ENCODE measurements at regions not wholly inside any gene's neighbourhood (a gene's known extent, or its start where the extent isn't known, plus 50 kb on each side); places are given as distances from the start of the nearest gene placed in this dataset.

- TF ChIP-seq, protein P1, sequence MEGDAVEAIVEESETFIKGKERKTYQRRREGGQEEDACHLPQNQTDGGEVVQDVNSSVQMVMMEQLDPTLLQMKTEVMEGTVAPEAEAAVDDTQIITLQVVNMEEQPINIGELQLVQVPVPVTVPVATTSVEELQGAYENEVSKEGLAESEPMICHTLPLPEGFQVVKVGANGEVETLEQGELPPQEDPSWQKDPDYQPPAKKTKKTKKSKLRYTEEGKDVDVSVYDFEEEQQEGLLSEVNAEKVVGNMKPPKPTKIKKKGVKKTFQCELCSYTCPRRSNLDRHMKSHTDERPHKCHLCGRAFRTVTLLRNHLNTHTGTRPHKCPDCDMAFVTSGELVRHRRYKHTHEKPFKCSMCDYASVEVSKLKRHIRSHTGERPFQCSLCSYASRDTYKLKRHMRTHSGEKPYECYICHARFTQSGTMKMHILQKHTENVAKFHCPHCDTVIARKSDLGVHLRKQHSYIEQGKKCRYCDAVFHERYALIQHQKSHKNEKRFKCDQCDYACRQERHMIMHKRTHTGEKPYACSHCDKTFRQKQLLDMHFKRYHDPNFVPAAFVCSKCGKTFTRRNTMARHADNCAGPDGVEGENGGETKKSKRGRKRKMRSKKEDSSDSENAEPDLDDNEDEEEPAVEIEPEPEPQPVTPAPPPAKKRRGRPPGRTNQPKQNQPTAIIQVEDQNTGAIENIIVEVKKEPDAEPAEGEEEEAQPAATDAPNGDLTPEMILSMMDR (IDR thresholded peaks at IDR 0.05) = no peak
- TF ChIP-seq POLR2A (IDR thresholded peaks at IDR 0.05) = no peak
These were observed 187.6 kb upstream of the AGTR1 start for GRCh38 chr3:148510116-148510515.
